ENCODE measurements at regions not wholly inside any gene's neighbourhood (a gene's known extent, or its start where the extent isn't known, plus 50 kb on each side); places are given as distances from the start of the nearest gene placed in this dataset.

- Mint-ChIP-seq H3K27ac (no peak overlapping the region), H3K9me3 (peaks cover 34% of the 10 kb centered on the region), H3K4me1 (no peaks in the 10 kb centered on the region), H3K36me3 (ENCODE audit: low read depth) (no peaks in the 10 kb centered on the region), H3K27me3 (peaks cover 2% of the 10 kb centered on the region), H3K4me3 (no peak overlapping the region)
- POLR2A ChIA-PET = no interaction called here
- no peak for TF ChIP-seq CTCF (IDR thresholded peaks at IDR 0.05)
- no peak for ATAC-seq (ENCODE audit: low read depth)
- no peak for DNase-seq
- CTCF ChIA-PET = no interaction called here
- intact Hi-C loops (cut with micrococcal nuclease) = no loop called here
These were observed 146.8 kb upstream of the B3GALT2 start for GRCh38 chr1:193333166-193333565.

- Mint-ChIP-seq H3K4me1 (no peaks in the 10 kb centered on the region), H3K27ac (no peak overlapping the region), H3K9me3 (peaks cover 26% of the 10 kb centered on the region), H3K36me3 (ENCODE audit: low read depth) (no peaks in the 10 kb centered on the region), H3K4me3 (no peak overlapping the region), H3K27me3 (peaks cover 2% of the 10 kb centered on the region)
- intact Hi-C loops (cut with micrococcal nuclease) = no loop called here
- TF ChIP-seq CTCF (IDR thresholded peaks at IDR 0.05) = no peak
- CTCF ChIA-PET = no interaction called here
- DNase-seq = no peak
- ATAC-seq (ENCODE audit: low read depth) = no peak
- POLR2A ChIA-PET = no interaction called here
These were observed 139.9 kb upstream of the B3GALT2 start for GRCh38 chr1:193326296-193326695.

GRCh38 chr1:193325771-193326170 is 139.4 kb upstream of the B3GALT2 start:
- H3K27ac Mint-ChIP-seq = no peak overlapping the region
- intact Hi-C loops (cut with micrococcal nuclease) = no loop called here
- H3K27me3 Mint-ChIP-seq = peaks cover 2% of the 10 kb centered on the region
- H3K4me3 Mint-ChIP-seq = no peak overlapping the region
- ATAC-seq (ENCODE audit: low read depth) (no peak), DNase-seq (no peak)
- no peaks in the 10 kb centered on the region for H3K36me3 Mint-ChIP-seq (ENCODE audit: low read depth)
- no peaks in the 10 kb centered on the region for H3K4me1 Mint-ChIP-seq
- CTCF ChIA-PET = no interaction called here
- no peak for TF ChIP-seq CTCF (IDR thresholded peaks at IDR 0.05)
- peaks cover 24% of the 10 kb centered on the region for H3K9me3 Mint-ChIP-seq
- POLR2A ChIA-PET = no interaction called here

GRCh38 chr1:193325042-193325441 is 138.6 kb upstream of the B3GALT2 start:
- CTCF ChIA-PET = no interaction called here
- ATAC-seq (ENCODE audit: low read depth) (no peak), DNase-seq (no peak)
- TF ChIP-seq CTCF (IDR thresholded peaks at IDR 0.05) = no peak
- POLR2A ChIA-PET = no interaction called here
- Mint-ChIP-seq H3K27ac (no peak overlapping the region), H3K4me1 (no peaks in the 10 kb centered on the region), H3K9me3 (peaks cover 21% of the 10 kb centered on the region), H3K27me3 (peaks cover 2% of the 10 kb centered on the region), H3K4me3 (no peak overlapping the region), H3K36me3 (ENCODE audit: low read depth) (no peaks in the 10 kb centered on the region)
- intact Hi-C loops (cut with micrococcal nuclease) = no loop called here

- Mint-ChIP-seq H3K27me3 (no peaks in the 10 kb centered on the region), H3K9me3 (peaks cover 18% of the 10 kb centered on the region), H3K36me3 (ENCODE audit: low read depth) (no peaks in the 10 kb centered on the region), H3K4me3 (no peak overlapping the region), H3K4me1 (no peaks in the 10 kb centered on the region), H3K27ac (no peak overlapping the region)
- TF ChIP-seq CTCF (IDR thresholded peaks at IDR 0.05) = no peak
- ChIA-PET CTCF (no interaction called here), POLR2A (no interaction called here)
- intact Hi-C loops (cut with micrococcal nuclease) = no loop called here
- DNase-seq (no peak), ATAC-seq (ENCODE audit: low read depth) (no peak)
These were observed 135.8 kb upstream of the B3GALT2 start for GRCh38 chr1:193322211-193322610.
